ENCODE measurements at regions not wholly inside any gene's neighbourhood (a gene's known extent, or its start where the extent isn't known, plus 50 kb on each side); places are given as distances from the start of the nearest gene placed in this dataset.

- Histone ChIP-seq H3K4me3 (no peak overlapping the region), H3K27me3 (no peaks in the 10 kb centered on the region), H3K9me3 (no peaks in the 10 kb centered on the region), H3K27ac (no peak overlapping the region), H3K4me1 (no peaks in the 10 kb centered on the region), H3K36me3 (no peaks in the 10 kb centered on the region)
- intact Hi-C loops (cut with DNase I; ENCODE audit: low total_unique reads), result no loop called here
- TF ChIP-seq CTCF (IDR thresholded peaks at IDR 0.05), result no peak
- no peak for DNase-seq
Observed at GRCh38 chr4:65861993-65862392, 191.7 kb upstream of the EPHA5 start.

GRCh38 chr4:65845199-65845773 is 175.0 kb upstream of the EPHA5 start:
- Histone ChIP-seq H3K27me3 (no peaks in the 10 kb centered on the region), H3K27ac (no peak overlapping the region), H3K36me3 (no peaks in the 10 kb centered on the region), H3K4me3 (no peak overlapping the region), H3K4me1 (no peaks in the 10 kb centered on the region), H3K9me3 (no peaks in the 10 kb centered on the region)
- TF ChIP-seq CTCF (IDR thresholded peaks at IDR 0.05), result no peak
- intact Hi-C loops (cut with DNase I; ENCODE audit: low total_unique reads), result no loop called here
- no peak for DNase-seq

GRCh38 chr4:65839164-65839931 is 169.1 kb upstream of the EPHA5 start:
- H3K36me3 ChIP-seq, result no peaks in the 10 kb centered on the region
- H3K4me1 ChIP-seq, result no peaks in the 10 kb centered on the region
- H3K4me3 ChIP-seq, result no peak overlapping the region
- intact Hi-C loops (cut with DNase I; ENCODE audit: low total_unique reads), result no loop called here
- no peak overlapping the region for H3K27ac ChIP-seq
- no peaks in the 10 kb centered on the region for H3K27me3 ChIP-seq
- DNase-seq, result no peak
- no peaks in the 10 kb centered on the region for H3K9me3 ChIP-seq
- no peak for TF ChIP-seq CTCF (IDR thresholded peaks at IDR 0.05)

- Histone ChIP-seq H3K36me3 (no peaks in the 10 kb centered on the region), H3K27ac (no peak overlapping the region), H3K9me3 (no peaks in the 10 kb centered on the region), H3K27me3 (no peaks in the 10 kb centered on the region), H3K4me3 (no peak overlapping the region), H3K4me1 (no peaks in the 10 kb centered on the region)
- no peak for DNase-seq
- TF ChIP-seq CTCF (IDR thresholded peaks at IDR 0.05), result no peak
- intact Hi-C loops (cut with DNase I; ENCODE audit: low total_unique reads), result no loop called here
Observed at GRCh38 chr4:65834707-65835106, 164.4 kb upstream of the EPHA5 start.

- Histone ChIP-seq H3K9me3 (no peaks in the 10 kb centered on the region), H3K36me3 (no peaks in the 10 kb centered on the region), H3K27ac (no peak overlapping the region), H3K4me3 (no peak overlapping the region), H3K4me1 (no peaks in the 10 kb centered on the region), H3K27me3 (no peaks in the 10 kb centered on the region)
- intact Hi-C loops (cut with DNase I; ENCODE audit: low total_unique reads), result no loop called here
- DNase-seq, result no peak
- no peak for TF ChIP-seq CTCF (IDR thresholded peaks at IDR 0.05)
Observed at GRCh38 chr4:65831828-65832227, 161.5 kb upstream of the EPHA5 start.
